Calu3 (cell line): ENCODE measurements at regions not wholly inside any gene's neighbourhood (a gene's known extent, or its start where the extent isn't known, plus 50 kb on each side); places are given as distances from the start of the nearest gene placed in this dataset.

Experiments
- BruUV-seq: library from RNA; stranded (reverse); fragments of 400-500 nt; replicated peaks from 2 replicates; lab custom pipeline; 2021; lab: Mats Ljungman, UMichigan
- CTCF ChIA-PET: fragments of 300-600 bp; sonication (Branson Sonifier 250); formaldehyde crosslinking; loops from one replicate; lab custom pipeline; 2022; ENCODE audit warnings: antibody characterized with exemption; lab: Charles Lee
- DNase-seq: peaks from one replicate; pipeline ENCODE4 v3.0.0; 2022
- H3K27ac Mint-ChIP-seq: one replicate; pipeline ENCODE4 v1.8.0; 2022; ENCODE audit warnings: mixed read lengths; ENCODE audit not compliant: unreplicated experiment
- H3K27me3 Mint-ChIP-seq: one replicate; pipeline ENCODE4 v1.8.0; 2022; ENCODE audit warnings: mixed read lengths; ENCODE audit not compliant: unreplicated experiment
- H3K36me3 Mint-ChIP-seq: one replicate; pipeline ENCODE4 v1.8.0; 2022; ENCODE audit warnings: mild to moderate bottlenecking, moderate library complexity, mixed read lengths; ENCODE audit not compliant: insufficient read depth, unreplicated experiment
- H3K4me1 Mint-ChIP-seq: one replicate; pipeline ENCODE4 v1.8.0; 2022; ENCODE audit warnings: mild to moderate bottlenecking, low read depth, mixed read lengths; ENCODE audit not compliant: unreplicated experiment
- H3K4me3 Mint-ChIP-seq: one replicate; pipeline ENCODE4 v1.8.0; 2022; ENCODE audit warnings: mild to moderate bottlenecking, low read depth, moderate library complexity, mixed read lengths; ENCODE audit not compliant: unreplicated experiment
- H3K9me3 Mint-ChIP-seq: one replicate; pipeline ENCODE4 v1.8.0; 2022; ENCODE audit warnings: low read depth, mixed read lengths; ENCODE audit not compliant: unreplicated experiment
- CTCF ChIP-seq: fragments of 200-600 bp; IDR thresholded peaks from one replicate; pipeline ENCODE4 v1.8.0; 2022; ENCODE audit warnings: antibody characterized with exemption; ENCODE audit not compliant: unreplicated experiment
- intact Hi-C: fragments of 100-400 bp; cut with micrococcal nuclease; formaldehyde crosslinking; loops from one replicate; pipeline ENCODE4 v1.10.0; 2022; ENCODE audit not compliant: unreplicated experiment

- peaks cover 18% of the 10 kb centered on the region for H3K27me3 Mint-ChIP-seq
- H3K27ac Mint-ChIP-seq = no peak overlapping the region
- intact Hi-C loops = no loop called here
- TF ChIP-seq CTCF = no peak
- DNase-seq = no peak
- CTCF ChIA-PET = interaction anchor here (0.6 kb wide), 1 partner anchor 31 kb away, joined by 4 read pairs; no protein-coding TSS in a partner anchor
- no peak overlapping the region for H3K4me3 Mint-ChIP-seq
- H3K36me3 Mint-ChIP-seq = no peaks in the 10 kb centered on the region
- H3K9me3 Mint-ChIP-seq = peaks cover 4% of the 10 kb centered on the region
- peaks cover 8% of the 10 kb centered on the region for H3K4me1 Mint-ChIP-seq
- no TSS peak for BruUV-seq
These were observed 249.7 kb upstream of the NPY start for GRCh38 chr7:24034251-24034650.

- Mint-ChIP-seq H3K9me3 (peaks cover 4% of the 10 kb centered on the region), H3K4me1 (peaks cover 8% of the 10 kb centered on the region), H3K27me3 (peaks cover 31% of the 10 kb centered on the region), H3K27ac (no peak overlapping the region), H3K4me3 (no peak overlapping the region), H3K36me3 (no peaks in the 10 kb centered on the region)
- BruUV-seq = no TSS peak
- intact Hi-C loops = no loop called here
- TF ChIP-seq CTCF = no peak
- DNase-seq = no peak
- CTCF ChIA-PET = no interaction called here
These were observed 248.5 kb upstream of the NPY start for GRCh38 chr7:24035366-24036032.

GRCh38 chr7:24036033-24036412 lies 248.0 kb upstream of the NPY start:
- no peak for DNase-seq
- peaks cover 8% of the 10 kb centered on the region for H3K4me1 Mint-ChIP-seq
- peaks cover 36% of the 10 kb centered on the region for H3K27me3 Mint-ChIP-seq
- no peaks in the 10 kb centered on the region for H3K36me3 Mint-ChIP-seq
- peaks cover 4% of the 10 kb centered on the region for H3K9me3 Mint-ChIP-seq
- intact Hi-C loops = no loop called here
- H3K4me3 Mint-ChIP-seq = no peak overlapping the region
- CTCF ChIA-PET = no interaction called here
- TF ChIP-seq CTCF = no peak
- BruUV-seq = no TSS peak
- H3K27ac Mint-ChIP-seq = no peak overlapping the region

GRCh38 chr7:24038993-24039392 lies 245.0 kb upstream of the NPY start:
- TF ChIP-seq CTCF = no peak
- Mint-ChIP-seq H3K27ac (no peak overlapping the region), H3K36me3 (no peaks in the 10 kb centered on the region), H3K27me3 (peaks cover 63% of the 10 kb centered on the region), H3K4me1 (peaks cover 8% of the 10 kb centered on the region), H3K4me3 (no peak overlapping the region), H3K9me3 (peaks cover 4% of the 10 kb centered on the region)
- intact Hi-C loops = no loop called here
- no TSS peak for BruUV-seq
- CTCF ChIA-PET = no interaction called here
- no peak for DNase-seq
